Rectal smooth muscle tissue (tissue), 1 donor: ENCODE measurements at regions not wholly inside any gene's neighbourhood (a gene's known extent, or its start where the extent isn't known, plus 50 kb on each side); places are given as distances from the start of the nearest gene placed in this dataset.

Experiments used
- H3K27ac ChIP-seq: one replicate; pipeline ENCODE4 v1.7.0; 2013; ENCODE audit warnings: low read depth, low read length, inconsistent platforms
- H3K27me3 ChIP-seq: one replicate; pipeline ENCODE4 v1.7.0; 2013; ENCODE audit warnings: low read length; ENCODE audit not compliant: control insufficient read depth, insufficient read depth
- H3K36me3 ChIP-seq: one replicate; pipeline ENCODE4 v1.7.0; 2013; ENCODE audit warnings: low read length; ENCODE audit not compliant: control insufficient read depth, insufficient read depth
- H3K4me1 ChIP-seq: one replicate; pipeline ENCODE4 v1.7.0; 2013; ENCODE audit warnings: low read length; ENCODE audit not compliant: control insufficient read depth, insufficient read depth
- H3K4me3 ChIP-seq: one replicate; pipeline ENCODE4 v1.7.0; 2013; ENCODE audit warnings: low read length
- H3K9ac ChIP-seq: one replicate; pipeline ENCODE4 v1.7.0; 2013; ENCODE audit warnings: low read length

DNA sequence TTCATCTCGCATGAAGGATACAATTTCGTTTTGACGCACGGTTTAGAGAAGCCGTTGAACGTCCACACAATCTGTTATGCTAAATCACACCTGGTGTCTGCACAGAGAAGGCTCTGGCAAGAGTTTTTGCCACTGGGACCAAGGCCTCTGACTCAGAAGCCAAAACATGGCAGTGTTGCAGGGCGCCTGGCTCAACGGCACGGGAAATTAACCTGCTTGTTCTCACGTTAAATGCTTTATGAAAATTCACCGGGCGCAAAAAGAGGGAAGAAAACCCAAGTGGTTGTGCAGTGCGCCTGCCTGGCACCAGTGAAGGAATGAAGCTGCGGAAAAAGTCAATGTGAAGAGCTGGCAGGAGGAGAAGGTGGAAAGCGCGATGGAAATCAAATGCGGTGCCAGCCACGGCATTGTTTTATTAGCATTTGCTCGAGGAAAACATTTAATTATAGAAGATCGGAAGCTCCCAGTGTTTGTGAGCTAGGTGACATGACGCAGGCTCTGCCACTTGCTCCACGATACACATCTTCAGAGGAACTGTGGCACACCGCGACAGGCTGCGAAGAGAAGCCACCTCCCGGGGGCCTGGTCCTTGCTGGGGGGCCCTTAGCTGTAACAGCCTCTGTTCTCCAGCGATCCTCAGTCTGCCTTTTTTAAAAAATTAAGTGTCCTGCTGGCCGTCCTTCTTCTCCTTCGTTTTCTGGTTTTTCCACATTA is 126.2 kb downstream of the ZIC5 start:
- H3K27ac ChIP-seq: no peak overlapping the region
- no peaks in the 10 kb centered on the region for H3K27me3 ChIP-seq
- no peak overlapping the region for H3K9ac ChIP-seq

DNA sequence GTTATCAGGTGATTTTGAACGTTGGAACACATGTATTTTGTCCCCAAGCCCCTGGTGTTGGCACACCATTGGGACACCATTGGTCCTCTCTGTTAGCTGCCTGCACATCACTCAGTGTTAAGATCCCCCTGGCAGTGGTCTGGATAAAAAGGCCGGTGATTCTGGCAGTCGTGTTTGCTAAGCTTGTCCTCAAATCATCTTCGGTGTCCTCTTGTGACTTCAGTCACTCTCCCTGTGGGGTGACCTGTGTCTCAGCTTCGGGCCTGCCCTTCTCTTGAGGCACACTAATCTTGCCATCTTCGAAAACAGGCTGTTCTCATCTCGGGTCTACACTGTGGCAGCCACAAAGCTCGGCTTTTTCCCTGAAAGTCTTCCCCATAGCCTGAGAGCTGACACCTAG is 127.1 kb downstream of the ZIC5 start:
- H3K27ac ChIP-seq: no peak overlapping the region
- no peaks in the 10 kb centered on the region for H3K36me3 ChIP-seq
- no peaks in the 10 kb centered on the region for H3K27me3 ChIP-seq
- H3K4me3 ChIP-seq: no peak overlapping the region
- H3K4me1 ChIP-seq: no peaks in the 10 kb centered on the region
- H3K9ac ChIP-seq: no peak overlapping the region

More for the DNA sequence above, 126.2 kb downstream of the ZIC5 start:
- no peaks in the 10 kb centered on the region for H3K4me1 ChIP-seq
- no peaks in the 10 kb centered on the region for H3K36me3 ChIP-seq
- no peak overlapping the region for H3K4me3 ChIP-seq

DNA sequence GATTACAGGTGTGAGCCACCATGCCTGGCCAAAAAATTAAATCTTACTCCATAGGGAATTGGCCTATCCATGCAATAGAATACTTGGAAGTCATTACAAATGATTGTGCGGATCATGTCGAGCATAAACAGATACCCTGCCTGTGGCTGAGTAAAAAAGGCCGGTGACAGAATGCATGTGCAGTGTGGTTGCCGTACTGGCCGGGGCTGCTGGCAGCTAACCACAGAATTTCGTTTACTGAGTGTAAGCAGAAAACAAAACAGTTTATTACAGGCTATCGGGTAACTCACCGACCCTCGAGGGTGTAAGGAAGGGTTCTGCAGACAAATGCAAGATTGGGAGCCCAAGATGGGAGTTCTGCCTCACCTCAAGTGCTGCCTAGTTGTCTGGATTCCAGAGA is 127.7 kb downstream of the ZIC5 start:
- Histone ChIP-seq H3K4me3 (no peak overlapping the region), H3K4me1 (no peaks in the 10 kb centered on the region), H3K9ac (no peak overlapping the region), H3K27me3 (no peaks in the 10 kb centered on the region), H3K27ac (no peak overlapping the region), H3K36me3 (no peaks in the 10 kb centered on the region)

DNA sequence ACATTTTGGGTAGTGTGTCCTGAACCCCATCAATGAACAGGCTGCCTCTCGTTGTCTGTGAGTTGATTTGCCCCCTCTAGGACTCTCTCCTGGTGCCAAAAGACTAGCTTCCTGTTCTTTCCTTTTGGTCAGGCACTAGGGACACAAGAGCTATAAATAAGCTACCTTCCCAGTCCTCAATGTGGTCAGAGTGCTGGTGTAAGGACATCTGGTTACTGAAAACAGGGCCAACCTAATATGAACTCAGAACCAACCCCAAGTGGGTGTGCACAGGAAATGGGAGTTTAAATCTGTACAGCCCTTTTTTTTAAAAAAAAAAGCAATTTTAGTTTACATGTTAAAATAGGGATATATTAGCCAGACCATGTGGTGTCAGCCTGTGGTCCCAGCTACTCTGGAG is 129.2 kb downstream of the ZIC5 start:
- no peak overlapping the region for H3K4me3 ChIP-seq

DNA sequence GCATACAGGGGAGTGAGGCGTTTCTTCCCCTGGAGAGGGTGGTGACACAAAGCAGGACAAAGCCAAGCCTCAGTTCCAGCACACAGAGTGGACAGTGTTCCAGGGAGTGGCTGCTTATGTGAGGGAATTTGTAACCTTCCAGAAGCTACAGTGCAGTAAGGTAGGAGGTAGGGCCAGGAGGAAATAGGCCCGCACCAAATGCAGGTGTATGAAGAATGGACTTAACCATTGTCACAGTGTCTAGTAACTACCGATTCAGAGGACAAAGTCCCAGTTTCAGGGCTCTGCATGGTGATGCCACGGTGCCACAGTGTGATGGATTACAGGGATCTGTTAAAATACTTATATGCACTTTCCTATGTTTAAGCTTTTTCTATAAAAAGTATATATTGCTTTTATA is 135.3 kb downstream of the ZIC5 start:
- no peaks in the 10 kb centered on the region for H3K27me3 ChIP-seq
- H3K4me1 ChIP-seq: no peaks in the 10 kb centered on the region
- no peak overlapping the region for H3K9ac ChIP-seq
- H3K36me3 ChIP-seq: no peaks in the 10 kb centered on the region
- H3K4me3 ChIP-seq: no peak overlapping the region
- no peak overlapping the region for H3K27ac ChIP-seq

More for the DNA sequence above, 129.2 kb downstream of the ZIC5 start:
- Histone ChIP-seq H3K36me3 (no peaks in the 10 kb centered on the region), H3K27ac (no peak overlapping the region), H3K27me3 (no peaks in the 10 kb centered on the region), H3K4me1 (no peaks in the 10 kb centered on the region), H3K9ac (no peak overlapping the region)

DNA sequence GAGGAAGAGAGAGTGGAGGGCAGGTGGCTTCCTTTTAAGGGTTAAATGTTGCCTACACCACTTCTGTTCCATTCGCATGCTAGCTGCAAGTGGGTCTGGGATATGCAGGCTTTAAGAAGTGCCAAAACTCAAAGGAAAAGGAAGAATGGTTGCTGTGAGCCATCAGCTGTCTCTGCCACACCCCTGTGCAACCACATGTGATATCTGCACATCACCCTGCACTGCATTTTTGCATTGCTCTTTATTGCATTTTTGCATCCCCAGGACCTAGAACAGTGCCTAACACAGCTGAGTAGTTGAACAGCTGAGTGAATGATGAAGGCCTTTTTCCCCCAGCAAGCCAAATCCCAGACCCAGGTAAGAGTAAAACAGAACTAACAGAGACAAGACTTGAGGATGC is 136.1 kb downstream of the ZIC5 start:
- H3K27ac ChIP-seq: no peak overlapping the region
- H3K4me1 ChIP-seq: no peaks in the 10 kb centered on the region
- no peak overlapping the region for H3K4me3 ChIP-seq
- H3K36me3 ChIP-seq: no peaks in the 10 kb centered on the region
- no peak overlapping the region for H3K9ac ChIP-seq
- H3K27me3 ChIP-seq: no peaks in the 10 kb centered on the region

DNA sequence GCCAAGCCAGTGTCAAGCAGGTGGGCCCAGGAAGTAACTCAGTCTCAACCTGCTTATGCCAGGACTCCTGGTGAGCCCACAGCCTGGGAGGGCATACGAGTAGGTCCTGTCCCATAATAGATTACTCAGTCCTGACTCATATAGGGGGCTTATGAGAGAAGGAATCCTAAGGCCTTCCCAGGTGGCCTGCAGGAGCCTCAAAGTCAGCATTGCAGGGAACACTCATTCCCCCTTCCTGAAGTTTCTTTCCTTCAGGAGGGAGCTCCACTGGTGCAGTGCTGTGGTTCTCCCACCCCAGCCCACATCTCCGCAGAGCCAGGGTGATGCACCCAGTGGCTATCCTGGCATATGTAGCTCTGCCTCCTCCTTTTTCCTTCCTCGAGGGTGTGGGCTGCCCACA is 137.3 kb downstream of the ZIC5 start:
- Histone ChIP-seq H3K4me3 (no peak overlapping the region), H3K27ac (no peak overlapping the region), H3K4me1 (no peaks in the 10 kb centered on the region), H3K27me3 (no peaks in the 10 kb centered on the region), H3K9ac (no peak overlapping the region), H3K36me3 (no peaks in the 10 kb centered on the region)

DNA sequence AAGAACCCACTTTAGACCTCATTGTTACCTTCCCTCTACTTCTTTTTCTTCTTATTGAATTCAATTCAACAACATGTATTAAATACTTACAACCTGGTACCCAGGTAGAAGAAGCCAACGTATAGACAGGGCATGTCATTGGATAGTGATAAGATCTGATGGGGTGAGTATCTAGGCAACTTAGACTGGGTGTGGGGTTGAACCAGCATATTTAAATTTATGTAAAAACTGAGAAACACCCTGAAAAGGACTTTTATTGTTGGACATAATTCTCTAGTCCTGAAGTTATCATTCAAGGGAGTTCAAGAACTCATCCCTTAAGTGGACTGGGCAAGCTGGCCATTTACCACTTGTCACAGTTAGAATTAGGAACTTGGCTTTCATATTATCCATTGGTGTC is 139.2 kb downstream of the ZIC5 start:
- Histone ChIP-seq H3K27me3 (no peaks in the 10 kb centered on the region), H3K27ac (no peak overlapping the region), H3K4me1 (no peaks in the 10 kb centered on the region), H3K9ac (no peak overlapping the region), H3K4me3 (no peak overlapping the region), H3K36me3 (no peaks in the 10 kb centered on the region)

DNA sequence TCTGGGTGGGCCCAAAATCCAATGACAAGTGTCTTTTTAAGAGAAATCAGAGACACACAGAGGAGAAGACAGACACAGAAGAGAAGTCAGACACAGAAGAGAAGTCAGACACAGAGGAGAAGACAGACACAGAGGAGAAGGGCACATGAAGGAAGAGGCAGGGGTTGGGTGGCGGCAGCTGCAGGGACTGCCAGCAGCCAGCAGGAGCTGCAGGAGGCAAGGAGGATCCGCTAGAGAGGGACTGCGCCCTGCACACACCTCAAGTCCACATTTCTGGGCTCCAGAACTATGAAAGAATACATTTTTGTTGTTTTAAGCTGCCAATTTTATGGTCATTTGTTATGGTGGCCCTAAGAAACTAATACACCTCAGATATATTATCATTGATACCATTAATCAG is 140.6 kb downstream of the ZIC5 start:
- H3K36me3 ChIP-seq: no peaks in the 10 kb centered on the region
- no peaks in the 10 kb centered on the region for H3K27me3 ChIP-seq
- no peaks in the 10 kb centered on the region for H3K4me1 ChIP-seq
- H3K27ac ChIP-seq: no peak overlapping the region
- H3K4me3 ChIP-seq: no peak overlapping the region
- H3K9ac ChIP-seq: no peak overlapping the region

DNA sequence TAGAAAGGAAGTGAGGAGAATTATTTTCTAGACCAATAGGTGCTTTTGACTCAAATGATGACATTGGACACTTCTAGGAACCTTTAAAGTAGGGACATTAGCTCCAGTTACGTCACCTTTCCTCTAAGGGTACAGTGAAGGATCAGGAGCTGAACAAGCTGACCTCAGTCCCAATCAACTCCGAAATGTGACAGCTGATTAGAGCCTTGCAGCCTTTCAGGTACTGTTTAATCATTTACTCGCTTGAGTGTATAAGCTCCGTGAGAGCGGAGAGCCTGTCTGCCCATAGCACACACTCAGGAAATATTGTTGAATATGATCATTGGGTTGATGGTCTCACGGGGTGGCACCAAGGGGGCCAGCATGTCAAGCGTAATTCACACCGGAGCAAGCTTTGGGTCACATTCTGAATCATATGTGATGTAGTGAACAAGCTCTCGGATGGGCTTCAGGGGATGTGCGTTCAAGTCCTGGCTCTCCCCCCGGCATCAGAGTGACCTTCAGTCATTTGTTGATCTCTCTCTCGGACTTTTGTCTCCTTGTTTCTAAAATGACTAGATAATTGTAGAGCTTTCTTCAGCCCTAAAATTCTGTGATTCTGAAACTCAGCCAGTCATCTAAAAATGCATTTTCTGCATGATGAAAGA is 141.9 kb downstream of the ZIC5 start:
- H3K4me1 ChIP-seq: no peaks in the 10 kb centered on the region
- no peak overlapping the region for H3K9ac ChIP-seq
- no peaks in the 10 kb centered on the region for H3K27me3 ChIP-seq
- no peaks in the 10 kb centered on the region for H3K36me3 ChIP-seq
- H3K27ac ChIP-seq: no peak overlapping the region
- H3K4me3 ChIP-seq: no peak overlapping the region

DNA sequence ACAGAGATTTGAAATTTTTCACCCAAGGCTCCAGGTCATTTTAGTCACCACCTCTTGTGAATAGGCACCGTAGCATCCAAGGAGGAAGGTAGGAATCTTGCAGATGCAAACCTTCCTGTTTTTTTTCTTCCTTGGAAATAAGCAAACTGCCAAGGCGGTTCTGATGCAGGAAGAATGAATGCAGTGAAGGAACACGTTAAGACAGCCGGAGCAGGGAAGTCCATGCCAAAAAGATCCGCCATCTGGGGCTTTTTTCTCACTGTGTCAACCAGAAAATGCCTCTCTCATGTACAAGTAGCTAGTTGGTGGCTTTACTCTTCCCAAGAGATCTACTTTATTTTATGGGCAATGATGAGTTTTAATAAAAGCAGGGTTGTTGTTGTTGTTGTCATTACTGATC is 142.4 kb downstream of the ZIC5 start:
- Histone ChIP-seq H3K27ac (no peak overlapping the region), H3K4me3 (no peak overlapping the region), H3K27me3 (no peaks in the 10 kb centered on the region), H3K9ac (no peak overlapping the region), H3K36me3 (no peaks in the 10 kb centered on the region), H3K4me1 (no peaks in the 10 kb centered on the region)

DNA sequence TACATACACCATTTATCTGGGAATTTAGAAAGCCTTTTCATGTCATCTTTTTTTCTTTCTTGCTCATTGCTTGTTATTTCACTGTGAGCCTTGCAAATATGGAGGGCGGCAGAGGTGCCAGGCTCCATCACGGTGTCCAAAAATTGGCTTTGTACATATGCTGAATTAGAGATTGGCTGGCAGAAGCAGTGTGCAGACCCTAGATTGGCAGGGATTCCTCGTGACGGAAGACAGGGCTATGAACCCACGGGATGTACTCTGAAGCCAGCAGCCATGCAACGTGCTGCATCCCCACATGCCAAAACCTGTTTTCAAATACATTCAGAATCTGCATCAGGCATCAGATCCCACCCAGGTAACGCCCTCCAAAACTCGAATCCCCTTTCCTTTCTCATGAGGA is 142.8 kb downstream of the ZIC5 start:
- Histone ChIP-seq H3K4me1 (no peaks in the 10 kb centered on the region), H3K4me3 (no peak overlapping the region), H3K27ac (no peak overlapping the region), H3K36me3 (no peaks in the 10 kb centered on the region), H3K27me3 (no peaks in the 10 kb centered on the region), H3K9ac (no peak overlapping the region)

DNA sequence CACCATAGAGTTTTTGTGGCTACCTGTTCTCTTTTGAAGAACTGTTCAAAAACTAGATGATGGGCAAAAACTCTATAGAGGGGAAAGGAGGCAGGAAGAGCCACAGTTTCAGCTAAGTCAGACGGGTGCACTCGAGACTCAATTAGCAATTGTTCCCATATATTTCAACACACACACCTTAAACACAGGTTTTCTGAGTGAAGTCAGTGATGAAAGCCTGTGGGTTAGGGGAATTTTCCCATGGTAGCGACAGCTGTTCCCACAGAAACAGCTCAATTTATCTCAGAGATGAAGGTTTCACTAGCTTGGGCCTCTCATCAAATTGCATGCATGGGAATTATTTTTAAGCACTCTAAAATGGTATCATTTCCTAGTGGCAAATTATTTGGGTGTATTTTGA is 143.4 kb downstream of the ZIC5 start:
- no peaks in the 10 kb centered on the region for H3K4me1 ChIP-seq
- no peak overlapping the region for H3K27ac ChIP-seq

More for the DNA sequence above, 143.4 kb downstream of the ZIC5 start:
- Histone ChIP-seq H3K4me3 (no peak overlapping the region), H3K36me3 (no peaks in the 10 kb centered on the region), H3K27me3 (no peaks in the 10 kb centered on the region), H3K9ac (no peak overlapping the region)
